Stimulated activated CD4-positive, alpha-beta T cell treated with anti-CD3 and anti-CD28 coated beads, Interleukin-2, amount 100 ng/mL, for 24 hours (primary cell): ENCODE measurements at regions not wholly inside any gene's neighbourhood (a gene's known extent, or its start where the extent isn't known, plus 50 kb on each side); places are given as distances from the start of the nearest gene placed in this dataset.
A peak's percentile ranks its signal among the peaks of the same experiment; 100 is the strongest.
"Not testable (repeated sequence)": the region's sequence is repeated elsewhere in the genome, so short reads cannot be mapped to it uniquely, and the experiment has no call there.

Experiments used
- DNase-seq, 2 donors: peaks; one replicate each; pipeline ENCODE4 v3.0.0-alpha.2; 2020

- no peak for DNase-seq
Observed at GRCh38 chr10:78327778-78328591, 294.3 kb downstream of the RPS24 start.

- DNase-seq = peak in 1 of 2 donors; percentile 5
Observed at GRCh38 chr10:78328592-78329404, 295.1 kb downstream of the RPS24 start.

- DNase-seq = no peak
Observed at GRCh38 chr10:78330884-78331283, 297.2 kb downstream of the RPS24 start.

DNA sequence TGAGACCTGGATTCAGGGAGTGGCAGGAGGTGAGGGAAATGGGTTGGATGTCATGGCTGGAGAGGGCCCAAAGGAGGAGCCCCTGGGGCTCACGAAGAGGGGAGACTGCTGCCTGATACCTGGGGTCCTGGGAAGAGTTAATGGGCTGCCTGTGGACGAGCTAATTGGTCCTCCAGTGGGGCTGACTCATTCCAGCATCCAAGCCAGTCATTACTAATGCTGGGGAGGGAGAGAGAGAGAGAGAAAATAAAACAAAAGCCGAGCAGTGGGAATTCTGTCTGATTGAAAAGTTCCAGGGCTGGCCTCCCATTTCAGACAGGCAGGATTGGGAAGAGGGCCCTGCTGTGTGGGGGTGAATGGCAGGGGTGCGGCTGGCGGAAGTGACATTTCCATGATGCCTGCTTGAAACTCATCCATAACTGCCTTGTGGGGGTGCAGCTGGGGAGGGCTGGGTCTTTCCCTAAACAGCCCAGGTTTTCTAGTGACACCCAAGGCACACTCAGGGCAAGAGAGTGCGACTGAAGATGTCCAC, 297.8 kb downstream of the RPS24 start:
- DNase-seq = no peak

DNA sequence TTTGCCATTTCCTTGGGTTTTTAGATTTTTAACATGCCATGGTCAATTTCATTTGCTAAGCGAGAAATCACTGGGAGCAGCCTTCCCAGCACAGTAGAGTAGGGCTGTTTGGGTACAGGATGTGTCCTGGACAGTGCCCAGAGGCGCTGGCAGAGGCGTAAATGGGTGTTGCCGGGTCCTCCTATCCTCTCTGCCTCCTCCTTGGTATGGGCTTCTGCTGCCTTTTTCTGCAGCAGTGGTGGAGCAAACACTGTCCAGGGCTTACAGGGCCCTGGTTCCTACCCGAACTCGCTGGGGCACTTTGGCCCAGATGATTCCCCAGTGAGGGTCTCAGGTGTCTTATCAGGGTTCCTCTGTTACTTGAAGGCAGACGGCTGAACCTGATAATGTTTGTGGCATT, 298.3 kb downstream of the RPS24 start:
- no peak for DNase-seq

GRCh38 chr10:78332657-78333056, 299.0 kb downstream of the RPS24 start:
- DNase-seq = no peak

DNA sequence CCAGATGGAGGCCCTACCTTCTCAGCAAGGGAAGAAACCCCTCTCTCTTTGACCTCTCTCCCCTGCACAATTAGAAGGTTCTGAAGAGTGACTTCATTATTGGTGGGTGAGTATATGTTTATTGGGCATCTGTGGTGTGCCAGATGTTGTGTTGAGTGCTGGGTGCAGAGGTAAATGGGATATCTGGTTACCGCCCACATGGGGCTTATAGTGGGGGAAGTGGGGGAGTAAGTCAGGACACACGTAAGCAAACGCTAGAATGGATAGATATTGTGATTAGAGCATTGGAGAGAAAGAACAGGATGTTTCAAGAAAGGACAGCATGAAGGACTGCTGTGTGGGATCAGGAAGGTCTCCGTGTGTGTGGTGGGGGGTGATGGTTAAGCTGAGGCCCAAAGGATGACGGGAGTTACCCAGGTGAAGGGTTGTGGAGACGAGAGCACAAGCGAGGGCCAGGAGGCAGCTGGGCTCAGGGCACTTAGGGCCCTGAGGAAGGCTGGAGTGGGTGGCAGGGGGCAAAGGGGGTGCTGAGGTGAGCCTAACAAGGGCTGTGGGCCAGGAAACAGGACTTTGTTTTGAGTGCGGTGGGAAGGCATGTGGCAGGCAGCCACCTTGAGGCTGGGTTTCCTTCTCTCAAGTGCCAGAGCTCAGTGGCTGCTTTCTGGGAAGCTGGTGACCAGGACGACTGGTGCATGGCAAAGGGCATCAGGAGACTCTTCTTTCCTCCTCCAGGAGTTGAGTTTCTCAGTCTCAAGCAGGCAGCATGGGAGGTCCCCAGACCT, 299.9 kb downstream of the RPS24 start:
- DNase-seq = peak in 1 of 2 donors; percentile 4

- DNase-seq = no peak
Observed at GRCh38 chr10:78335371-78335690, 301.7 kb downstream of the RPS24 start.

DNA sequence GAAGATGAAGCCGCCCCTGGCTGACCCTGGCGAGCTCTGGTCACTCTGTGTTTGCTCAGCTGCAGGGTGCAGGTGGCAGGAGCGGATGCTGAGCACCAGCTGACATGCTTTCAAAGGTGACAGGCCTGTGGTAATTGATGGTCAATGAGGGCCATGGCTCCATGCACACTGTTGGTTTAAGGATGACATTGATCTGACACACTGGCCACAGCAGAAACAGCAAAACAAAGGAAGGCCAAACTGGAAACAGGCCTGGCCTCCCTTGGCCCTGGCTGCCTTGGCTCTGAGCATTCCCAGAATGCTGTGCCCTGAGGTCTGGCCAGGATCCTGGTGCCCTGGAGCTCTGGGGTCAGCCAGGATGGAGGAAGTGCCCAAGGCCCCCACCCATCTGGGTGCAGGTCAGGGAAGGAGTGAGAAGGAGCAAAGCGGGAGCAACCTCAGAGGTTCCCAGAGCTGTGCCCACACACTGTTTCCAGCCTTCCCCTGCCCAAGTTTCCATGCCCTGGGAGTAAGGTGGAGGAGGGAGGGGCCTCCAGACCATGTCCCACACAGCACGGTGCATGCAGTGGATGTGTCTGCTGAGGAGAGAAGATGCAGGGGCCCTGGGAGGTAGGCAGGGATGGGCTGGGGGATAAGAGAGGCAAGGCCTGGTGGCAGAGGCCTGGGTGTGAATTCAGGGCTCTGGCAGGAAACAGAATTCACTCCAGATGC, 302.2 kb downstream of the RPS24 start:
- peak in 1 of 2 donors; percentile 13 for DNase-seq

GRCh38 chr10:78336402-78336791, 302.7 kb downstream of the RPS24 start:
- peak in 1 of 2 donors; percentile 10 for DNase-seq

DNA sequence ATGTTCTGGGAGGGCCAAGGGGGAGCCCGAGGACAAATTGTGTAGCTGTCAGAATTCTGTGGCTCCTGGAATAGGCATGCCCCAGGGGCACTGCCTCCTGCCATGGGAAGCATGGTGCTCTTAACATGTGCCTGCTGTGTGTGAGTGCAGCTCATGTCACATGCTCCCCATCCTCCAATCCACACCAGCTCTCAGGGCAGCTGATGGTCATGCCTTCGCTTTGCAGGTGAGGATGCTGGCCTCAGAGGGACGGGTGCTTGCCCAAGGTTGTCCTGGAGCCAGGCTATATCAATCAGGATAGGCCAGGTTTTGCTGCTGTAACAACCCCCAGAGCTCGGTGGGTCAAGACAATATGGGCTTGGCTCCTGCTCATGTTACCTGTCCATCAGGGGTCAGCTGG, 303.4 kb downstream of the RPS24 start:
- DNase-seq = peak in 1 of 2 donors; percentile 14

GRCh38 chr10:78337646-78338391, 304.2 kb downstream of the RPS24 start:
- DNase-seq = peak in 1 of 2 donors; percentile 13

DNA sequence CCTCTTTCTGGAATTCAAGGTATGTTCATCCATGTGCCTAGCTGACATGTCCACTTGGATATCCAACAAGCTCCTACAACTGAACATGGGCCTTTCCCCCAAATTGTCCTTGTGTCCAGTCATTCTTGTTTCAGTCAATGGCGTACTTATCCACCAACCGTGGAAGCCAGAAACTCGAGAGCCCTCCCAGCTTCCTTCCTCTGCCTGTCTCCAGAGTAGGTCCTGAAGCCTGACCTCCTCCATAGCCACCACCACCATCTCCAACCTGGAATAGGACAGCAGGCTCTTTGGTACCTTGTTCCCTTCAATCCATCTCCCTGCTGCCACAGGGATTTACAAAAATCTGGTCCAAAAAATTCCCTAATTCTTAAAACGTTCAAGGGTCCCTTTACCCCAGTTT, 305.1 kb downstream of the RPS24 start:
- peak in 1 of 2 donors; percentile 13 for DNase-seq

DNA sequence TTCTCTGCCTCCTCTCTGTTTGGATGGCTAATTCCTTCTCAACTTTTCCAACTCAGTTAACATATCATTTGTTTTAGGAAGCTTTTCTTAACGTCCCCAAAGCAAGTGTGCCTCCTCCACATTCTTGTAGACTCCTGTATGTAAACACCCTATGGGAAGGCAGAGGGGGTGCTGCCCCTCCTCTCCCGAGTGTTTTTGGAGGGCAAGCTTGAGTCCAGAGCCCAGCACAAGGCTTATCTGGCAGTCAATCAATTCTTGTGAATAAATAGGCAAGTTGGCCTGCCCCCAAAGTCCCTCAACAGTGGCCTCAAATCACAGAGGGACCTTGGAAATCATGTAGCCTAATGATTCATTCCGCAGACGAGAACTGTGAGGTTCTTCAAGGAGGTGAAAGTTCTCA, 305.6 kb downstream of the RPS24 start:
- DNase-seq = no peak

- DNase-seq = peak in 1 of 2 donors; percentile 11
Observed at GRCh38 chr10:78341953-78342614, 308.4 kb downstream of the RPS24 start.

DNA sequence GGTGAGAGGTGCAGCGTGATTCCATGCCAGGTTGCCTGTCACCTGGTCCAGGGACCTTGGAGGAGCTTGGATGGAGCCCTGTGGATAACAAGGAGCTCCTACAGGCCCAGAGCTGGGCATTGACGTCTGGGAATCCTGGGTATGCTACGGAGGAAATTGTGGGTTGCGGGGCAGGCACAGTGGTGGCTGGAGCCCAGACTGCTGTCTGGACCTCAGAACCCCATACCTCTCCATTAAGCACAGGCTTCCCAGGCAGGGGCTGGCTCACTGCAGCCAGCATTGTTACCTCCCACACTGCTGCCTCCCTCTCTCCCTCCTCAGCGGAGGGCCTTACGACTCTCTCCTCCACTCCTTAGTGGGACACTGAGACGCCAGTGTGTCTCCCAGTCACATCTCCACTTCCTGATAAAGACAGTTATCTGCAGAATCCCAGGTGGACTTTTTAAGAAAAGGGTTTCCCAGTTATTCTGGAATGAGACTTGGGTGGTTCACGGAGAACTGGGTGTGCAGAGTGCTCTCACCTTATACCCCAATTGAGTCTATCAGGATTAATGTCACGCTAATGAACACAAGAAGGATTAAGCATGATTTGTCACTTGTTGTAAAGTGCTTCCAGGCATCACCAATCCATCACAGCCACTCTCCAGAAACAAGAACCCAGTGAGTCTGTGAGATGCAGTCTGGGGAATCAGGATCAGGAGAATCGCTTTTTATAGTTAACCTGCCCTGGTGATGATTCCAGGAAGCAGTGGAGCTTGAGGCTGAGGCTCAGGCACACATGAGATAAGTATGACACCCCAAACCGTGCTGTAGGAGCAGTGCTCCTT, 309.4 kb downstream of the RPS24 start:
- peak in 1 of 2 donors; percentile 8 for DNase-seq

- DNase-seq = not testable (repeated sequence)
Observed at GRCh38 chr10:78344257-78344656, 310.6 kb downstream of the RPS24 start.

DNA sequence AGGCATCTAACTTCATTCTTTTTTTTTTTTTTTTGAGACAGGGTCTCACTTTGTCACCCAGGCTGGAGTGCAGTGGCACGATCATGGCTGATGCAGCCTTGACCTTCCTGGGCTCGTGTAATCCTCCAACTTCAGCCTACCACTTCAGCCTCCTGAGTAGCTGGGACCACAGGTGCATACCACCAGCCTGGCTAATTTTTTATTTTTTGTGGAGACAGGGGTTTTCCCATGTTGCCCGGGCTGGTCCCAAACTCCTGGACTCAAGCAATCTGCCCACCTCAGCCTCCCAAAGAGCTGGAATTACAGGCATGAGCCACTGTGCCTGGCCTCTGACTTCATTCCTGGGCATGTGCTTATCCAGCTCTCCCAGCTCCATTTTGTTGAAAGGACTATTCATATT, 311.9 kb downstream of the RPS24 start:
- DNase-seq = peak in 1 of 2 donors; percentile 3

DNA sequence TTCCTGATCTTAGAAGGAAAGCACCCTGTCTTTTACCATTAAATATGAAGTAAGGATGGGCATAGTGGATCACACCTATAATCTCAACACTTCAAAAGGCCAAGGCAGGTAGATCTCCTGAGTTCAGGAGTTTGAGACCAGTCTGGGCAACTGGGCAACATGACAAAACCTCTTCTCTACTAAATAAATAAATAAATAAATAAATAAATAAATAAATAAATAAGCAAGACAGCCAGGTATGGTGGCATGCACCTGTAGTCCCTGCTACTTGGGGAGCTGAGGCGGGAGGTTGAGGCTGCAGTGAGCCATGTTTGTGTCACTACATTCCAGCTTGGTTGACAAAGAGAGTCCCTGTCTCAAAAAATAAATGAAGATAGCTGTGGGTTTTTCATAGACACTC, 313.1 kb downstream of the RPS24 start:
- no peak for DNase-seq
